ENCODE measurements at regions not wholly inside any gene's neighbourhood (a gene's known extent, or its start where the extent isn't known, plus 50 kb on each side); places are given as distances from the start of the nearest gene placed in this dataset.

DNA sequence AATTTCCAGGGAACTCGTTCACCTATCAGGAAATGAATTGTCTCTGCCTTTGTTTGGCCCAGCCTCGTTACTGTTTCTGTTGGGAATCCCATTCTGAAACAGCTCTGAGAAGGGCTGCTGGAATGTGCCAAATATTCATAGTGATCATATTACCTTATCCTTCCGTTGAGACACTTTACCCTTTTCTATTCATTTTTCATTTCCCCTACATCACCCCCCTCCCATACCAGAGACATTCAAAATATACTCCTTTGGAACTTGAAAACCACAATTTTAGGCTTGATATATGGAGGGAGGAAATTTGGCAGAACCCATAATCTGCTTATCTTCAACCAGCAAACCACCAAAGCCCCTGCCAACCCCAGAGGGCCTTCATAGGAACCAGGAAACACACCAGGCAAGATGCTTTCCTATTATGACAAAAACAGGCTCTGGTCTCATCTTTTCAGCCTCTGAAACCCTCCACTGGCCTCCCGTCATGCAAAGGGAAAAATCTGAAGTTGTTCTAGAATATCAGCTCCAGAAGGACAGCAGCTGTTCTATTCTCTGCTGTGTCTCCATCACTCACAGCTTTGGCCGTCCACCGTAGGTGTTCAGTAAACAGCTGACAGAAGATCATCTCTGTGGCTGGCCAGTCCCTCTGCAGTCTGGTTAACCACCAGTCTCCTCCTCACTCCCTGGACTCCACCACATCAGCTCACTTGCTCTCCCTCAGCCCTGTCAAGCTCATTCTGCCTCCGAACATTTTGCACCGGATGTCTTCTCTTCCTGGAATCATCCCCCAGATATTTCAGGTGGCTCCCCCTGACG lies 217.2 kb upstream of the WWC1 start:
- ATAC-seq (replicated peaks) (no peak), DNase-seq (no peak)
- no peaks in the 10 kb centered on the region for H3K36me3 Mint-ChIP-seq
- H3K27me3 Mint-ChIP-seq, result no peaks in the 10 kb centered on the region
- H3K4me3 Mint-ChIP-seq, result no peak overlapping the region
- H3K4me1 Mint-ChIP-seq, result peaks cover 0 to 3% of the 10 kb centered on the region in 2 donors
- H3K27ac Mint-ChIP-seq, result no peak overlapping the region
- peaks cover 0 to 8% of the 10 kb centered on the region in 2 donors for H3K9me3 Mint-ChIP-seq

- no peak for ATAC-seq (replicated peaks)
- H3K27ac Mint-ChIP-seq, result no peak overlapping the region
- no peaks in the 10 kb centered on the region for H3K36me3 Mint-ChIP-seq
- no peak for DNase-seq
- H3K27me3 Mint-ChIP-seq, result no peaks in the 10 kb centered on the region
- H3K9me3 Mint-ChIP-seq, result peaks cover 0 to 10% of the 10 kb centered on the region in 2 donors
- H3K4me1 Mint-ChIP-seq, result peaks cover 0 to 3% of the 10 kb centered on the region in 2 donors
- H3K4me3 Mint-ChIP-seq, result no peak overlapping the region
Measured at GRCh38 chr5:168075387-168075786, 216.1 kb upstream of the WWC1 start.

GRCh38 chr5:168076561-168076991 lies 214.9 kb upstream of the WWC1 start:
- no peak overlapping the region for H3K4me3 Mint-ChIP-seq
- H3K9me3 Mint-ChIP-seq, result peaks cover 0 to 13% of the 10 kb centered on the region in 2 donors
- peaks cover 0 to 3% of the 10 kb centered on the region in 2 donors for H3K4me1 Mint-ChIP-seq
- peak in 1 of 2 donors; percentile 46 for ATAC-seq (replicated peaks)
- H3K27ac Mint-ChIP-seq, result no peak overlapping the region
- DNase-seq, result no peak
- no peaks in the 10 kb centered on the region for H3K36me3 Mint-ChIP-seq
- no peaks in the 10 kb centered on the region for H3K27me3 Mint-ChIP-seq

- ATAC-seq (replicated peaks) (no peak), DNase-seq (no peak)
- H3K4me1 Mint-ChIP-seq, result no peaks in the 10 kb centered on the region
- no peak overlapping the region for H3K4me3 Mint-ChIP-seq
- H3K9me3 Mint-ChIP-seq, result peaks cover 0 to 17% of the 10 kb centered on the region in 2 donors
- H3K36me3 Mint-ChIP-seq, result no peaks in the 10 kb centered on the region
- H3K27me3 Mint-ChIP-seq, result peaks cover 0 to 5% of the 10 kb centered on the region in 2 donors
- no peak overlapping the region for H3K27ac Mint-ChIP-seq
Measured at GRCh38 chr5:168085261-168086031, 206.0 kb upstream of the WWC1 start.

DNA sequence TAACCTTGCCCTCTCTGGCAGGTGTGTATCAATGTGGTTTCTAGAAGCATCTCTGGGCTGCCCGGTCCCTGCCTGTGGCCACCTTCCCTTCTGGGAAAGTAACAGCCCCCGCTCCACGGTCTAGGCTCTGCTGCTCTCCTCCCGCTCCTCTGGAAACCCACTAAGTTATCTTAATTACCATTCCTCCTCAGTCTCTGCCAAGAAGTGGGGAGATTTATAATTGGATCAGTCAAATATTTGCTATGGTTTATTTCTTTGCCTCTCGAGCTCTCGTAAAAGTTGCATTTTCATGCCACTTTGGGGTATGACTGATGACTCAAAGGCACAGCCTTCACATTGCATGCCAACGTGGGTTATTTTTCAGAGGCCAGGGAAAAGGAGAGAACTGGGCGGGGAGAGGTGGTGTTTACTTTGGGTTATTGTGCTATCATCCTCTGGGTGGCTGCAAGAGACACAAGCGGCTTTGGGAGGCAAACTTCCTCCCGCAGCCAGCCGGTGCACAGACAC lies 205.3 kb upstream of the WWC1 start:
- no peak for ATAC-seq (replicated peaks)
- Mint-ChIP-seq H3K27ac (no peak overlapping the region), H3K36me3 (no peaks in the 10 kb centered on the region), H3K9me3 (peaks cover 0 to 15% of the 10 kb centered on the region in 2 donors), H3K4me1 (no peaks in the 10 kb centered on the region), H3K4me3 (no peak overlapping the region), H3K27me3 (peaks cover 0 to 5% of the 10 kb centered on the region in 2 donors)
- no peak for DNase-seq

DNA sequence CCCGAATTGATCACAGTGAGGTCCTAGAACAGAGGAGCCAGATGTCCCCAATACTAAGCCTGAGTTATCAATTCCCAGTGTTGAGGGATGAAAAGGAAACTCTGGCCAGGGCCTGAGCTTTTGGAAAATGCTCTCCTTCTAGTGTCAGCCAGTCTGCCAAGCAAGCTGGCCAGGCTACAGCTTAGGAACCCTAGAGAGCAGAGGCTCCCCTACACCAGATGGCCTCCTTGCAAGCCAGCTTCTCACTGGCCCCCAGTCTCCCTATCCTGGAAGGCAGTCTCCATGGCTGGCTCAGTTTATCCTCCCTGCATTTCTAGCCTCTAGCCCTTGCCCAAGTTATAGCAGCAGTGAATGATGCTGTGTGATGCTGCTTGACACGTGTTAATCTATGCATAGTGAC lies 204.7 kb upstream of the WWC1 start:
- peaks cover 0 to 5% of the 10 kb centered on the region in 2 donors for H3K27me3 Mint-ChIP-seq
- H3K27ac Mint-ChIP-seq, result no peak overlapping the region
- ATAC-seq (replicated peaks) (no peak), DNase-seq (no peak)
- H3K36me3 Mint-ChIP-seq, result no peaks in the 10 kb centered on the region
- peaks cover 0 to 15% of the 10 kb centered on the region in 2 donors for H3K9me3 Mint-ChIP-seq
- H3K4me3 Mint-ChIP-seq, result no peak overlapping the region
- H3K4me1 Mint-ChIP-seq, result no peaks in the 10 kb centered on the region

DNA sequence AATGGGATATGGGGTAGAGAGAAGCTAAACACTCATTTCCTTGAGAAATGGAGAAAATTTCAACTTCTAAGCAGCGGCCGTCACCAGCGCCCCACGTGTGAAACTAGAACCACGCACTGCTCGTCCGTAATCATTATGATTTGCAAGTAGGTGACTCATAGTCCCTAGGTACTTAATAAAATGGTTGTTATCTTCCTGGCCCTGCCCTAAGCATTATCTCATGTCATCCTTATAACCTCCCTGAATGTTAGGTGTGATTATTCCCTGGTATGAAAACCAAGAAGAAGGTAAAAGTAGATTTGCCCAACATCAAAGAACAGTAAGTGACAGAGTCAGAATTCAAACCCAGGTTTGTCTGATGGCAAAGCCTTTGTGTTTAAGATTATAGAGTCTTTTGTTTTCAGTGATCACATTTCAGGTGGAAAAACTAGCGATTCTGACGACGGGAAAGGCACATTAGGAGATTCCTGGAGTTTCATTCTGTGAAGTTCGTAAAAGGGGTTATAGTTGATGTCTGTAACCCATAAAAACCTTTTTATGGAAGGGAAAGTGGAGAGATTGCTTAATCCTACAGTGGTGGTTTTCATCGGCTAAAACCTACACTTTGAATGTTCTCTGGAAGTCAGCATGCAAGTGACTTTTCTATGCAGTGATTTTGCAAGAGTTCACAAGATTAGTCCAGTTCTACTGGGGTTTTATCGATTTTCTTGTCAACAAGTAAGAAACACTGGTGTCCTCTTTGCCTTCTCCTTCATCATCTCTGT lies 202.9 kb upstream of the WWC1 start:
- Mint-ChIP-seq H3K4me3 (no peak overlapping the region), H3K27me3 (peaks cover 0 to 5% of the 10 kb centered on the region in 2 donors), H3K27ac (no peak overlapping the region), H3K4me1 (no peaks in the 10 kb centered on the region), H3K36me3 (no peaks in the 10 kb centered on the region), H3K9me3 (peaks cover 0 to 8% of the 10 kb centered on the region in 2 donors)
- ATAC-seq (replicated peaks), result no peak
- no peak for DNase-seq

DNA sequence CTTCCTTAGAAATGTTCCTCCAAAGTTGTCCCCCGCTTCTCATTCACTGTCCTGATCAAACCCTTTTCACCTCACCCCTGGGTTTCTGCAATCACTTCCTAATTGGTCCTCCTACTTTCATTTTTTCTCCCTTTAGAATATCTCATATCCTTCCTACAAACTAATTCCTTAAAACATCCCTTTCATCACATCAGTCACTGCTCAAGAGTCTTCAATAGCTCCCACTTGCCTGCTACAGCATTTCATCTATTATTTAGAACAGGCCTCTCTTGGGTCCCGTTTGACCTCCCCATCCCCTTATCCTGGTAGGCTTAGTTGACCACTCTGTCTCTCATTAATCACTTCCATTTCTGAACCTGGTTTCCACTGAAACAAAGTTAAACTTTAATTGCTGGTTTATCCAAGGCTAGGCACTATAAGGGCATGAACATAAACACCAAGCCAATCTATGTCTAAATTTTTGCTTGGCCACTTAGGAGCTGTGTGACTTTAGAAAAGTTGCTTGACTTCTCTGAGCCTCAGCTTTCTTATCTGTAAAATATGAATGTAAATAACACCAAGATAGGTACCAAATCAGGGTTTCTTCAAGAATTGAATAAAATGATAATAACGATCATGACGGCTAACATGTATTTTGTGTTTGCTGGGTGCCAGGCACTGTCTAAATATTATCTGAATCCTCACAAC lies 202.1 kb upstream of the WWC1 start:
- H3K27me3 Mint-ChIP-seq, result peaks cover 0 to 5% of the 10 kb centered on the region in 2 donors
- H3K4me1 Mint-ChIP-seq, result no peaks in the 10 kb centered on the region
- no peak overlapping the region for H3K27ac Mint-ChIP-seq
- DNase-seq, result no peak
- peaks cover 0 to 5% of the 10 kb centered on the region in 2 donors for H3K9me3 Mint-ChIP-seq
- H3K36me3 Mint-ChIP-seq, result no peaks in the 10 kb centered on the region
- ATAC-seq (replicated peaks), result no peak
- no peak overlapping the region for H3K4me3 Mint-ChIP-seq

DNA sequence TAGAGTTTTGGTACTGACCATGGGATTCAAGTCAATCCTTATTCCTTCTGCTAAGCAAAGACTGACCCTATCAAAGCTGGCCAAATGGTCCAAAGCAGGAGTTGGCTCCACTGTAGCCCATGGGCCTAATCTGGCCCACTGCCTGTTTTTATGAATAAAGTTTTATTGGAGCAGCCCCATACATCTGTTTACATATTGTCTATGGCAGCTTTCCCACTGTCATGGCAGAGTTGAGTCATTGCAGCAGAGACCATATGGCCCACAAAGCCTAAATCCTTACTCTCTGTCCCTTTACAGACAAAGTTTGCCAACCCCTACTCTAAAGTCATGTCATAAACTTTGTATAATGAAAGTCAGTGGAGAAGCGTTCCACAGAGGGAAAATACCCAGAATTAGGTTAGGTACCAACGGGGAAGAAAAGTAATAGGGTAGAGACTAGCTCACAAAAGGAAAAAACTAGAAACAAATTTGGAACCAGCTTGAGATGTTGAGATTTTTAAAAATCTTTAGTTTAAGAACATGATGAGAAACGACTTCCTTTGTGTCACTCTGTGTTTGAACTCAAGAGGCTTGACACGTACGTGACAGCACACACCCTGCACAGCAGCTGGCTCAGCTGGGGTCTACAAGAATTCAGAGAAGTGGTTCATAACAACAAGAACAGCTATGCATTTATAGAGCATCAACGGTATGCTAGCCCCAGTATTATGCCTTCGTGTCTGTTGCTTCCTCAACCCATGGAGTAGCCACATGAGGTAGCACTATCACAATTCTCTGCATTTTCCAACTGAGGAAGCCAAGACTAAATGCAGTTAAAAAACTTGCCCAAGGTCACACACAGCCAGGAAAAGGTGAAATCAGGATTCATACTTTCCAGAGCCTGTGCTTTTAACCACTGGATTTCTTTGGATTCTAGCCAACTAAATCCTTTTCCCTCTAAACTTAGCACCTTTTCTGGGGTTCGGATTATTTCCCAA lies 198.9 kb upstream of the WWC1 start:
- Mint-ChIP-seq H3K27ac (no peak overlapping the region), H3K27me3 (peaks cover 0 to 5% of the 10 kb centered on the region in 2 donors), H3K36me3 (no peaks in the 10 kb centered on the region), H3K4me1 (no peaks in the 10 kb centered on the region), H3K4me3 (no peak overlapping the region), H3K9me3 (peaks cover 0 to 6% of the 10 kb centered on the region in 2 donors)
- DNase-seq (no peak), ATAC-seq (replicated peaks) (no peak)

GRCh38 chr5:168093200-168093910 lies 198.1 kb upstream of the WWC1 start:
- Mint-ChIP-seq H3K9me3 (peaks cover 0 to 6% of the 10 kb centered on the region in 2 donors), H3K27ac (no peak overlapping the region), H3K4me3 (no peak overlapping the region), H3K27me3 (peaks cover 0 to 5% of the 10 kb centered on the region in 2 donors), H3K36me3 (no peaks in the 10 kb centered on the region), H3K4me1 (no peaks in the 10 kb centered on the region)
- DNase-seq (no peak), ATAC-seq (replicated peaks) (no peak)

DNA sequence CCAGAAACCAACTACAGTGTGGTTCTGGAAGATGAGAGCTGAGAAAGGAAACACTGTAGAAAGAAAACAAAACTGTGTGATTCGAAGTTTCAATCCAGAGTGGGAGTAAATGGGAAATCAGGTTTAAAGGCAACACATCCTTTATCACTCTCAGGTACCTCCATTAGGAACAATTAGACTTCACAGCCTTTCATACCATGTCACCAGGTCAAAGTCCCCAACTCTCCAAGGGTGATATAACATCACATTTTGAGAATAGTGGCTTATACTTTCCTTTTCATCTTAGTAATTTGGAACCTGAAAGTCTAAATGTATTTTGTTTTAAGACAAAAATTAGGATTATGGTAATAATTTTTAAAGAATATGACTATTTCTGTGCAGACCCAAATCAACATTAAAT lies 194.9 kb upstream of the WWC1 start:
- DNase-seq (no peak), ATAC-seq (replicated peaks) (no peak)
- H3K4me1 Mint-ChIP-seq, result no peaks in the 10 kb centered on the region
- H3K4me3 Mint-ChIP-seq, result no peak overlapping the region
- peaks cover 0 to 4% of the 10 kb centered on the region in 2 donors for H3K9me3 Mint-ChIP-seq
- H3K27me3 Mint-ChIP-seq, result no peaks in the 10 kb centered on the region
- no peak overlapping the region for H3K27ac Mint-ChIP-seq
- no peaks in the 10 kb centered on the region for H3K36me3 Mint-ChIP-seq

DNA sequence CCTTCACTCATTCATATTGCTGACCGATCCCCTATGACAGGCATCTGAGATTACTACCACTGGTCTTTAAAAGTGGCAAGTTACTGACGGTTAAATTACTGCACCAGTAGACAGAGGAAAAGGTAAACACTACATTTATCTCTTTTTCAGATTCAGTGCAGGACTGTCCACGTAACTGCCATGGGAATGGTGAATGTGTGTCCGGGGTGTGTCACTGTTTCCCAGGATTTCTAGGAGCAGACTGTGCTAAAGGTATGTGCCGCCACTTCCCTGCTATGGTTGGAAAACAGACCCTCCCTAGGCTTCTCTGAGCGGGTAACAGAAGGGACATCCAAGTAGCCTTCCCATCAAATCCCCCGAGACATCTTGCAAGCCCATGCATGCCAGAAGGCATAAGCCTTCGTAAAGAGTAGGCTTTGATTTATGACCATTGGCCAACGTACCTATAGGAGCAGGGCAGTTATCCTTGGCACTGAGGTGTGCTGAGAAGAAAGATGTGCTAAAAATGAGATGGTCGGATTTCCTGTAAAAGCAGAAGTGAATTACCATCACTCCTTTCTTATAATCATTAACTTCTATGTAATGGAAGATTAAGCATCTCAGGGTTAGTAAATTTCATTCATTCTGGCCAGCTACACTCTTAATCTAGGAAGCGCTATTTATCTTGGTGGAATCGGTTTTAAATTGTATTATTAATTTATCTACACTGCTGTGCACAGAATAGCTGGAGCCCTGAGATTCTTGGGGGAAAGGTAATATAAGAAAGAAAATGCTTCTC lies 193.4 kb upstream of the WWC1 start:
- H3K9me3 Mint-ChIP-seq, result peaks cover 0 to 4% of the 10 kb centered on the region in 2 donors
- H3K4me1 Mint-ChIP-seq, result no peaks in the 10 kb centered on the region
- no peak overlapping the region for H3K4me3 Mint-ChIP-seq
- ATAC-seq (replicated peaks) (no peak), DNase-seq (no peak)
- no peaks in the 10 kb centered on the region for H3K27me3 Mint-ChIP-seq
- H3K36me3 Mint-ChIP-seq, result no peaks in the 10 kb centered on the region
- no peak overlapping the region for H3K27ac Mint-ChIP-seq

Measured in stimulated activated naive B cell treated with anti-CD40 and anti-IgM and Interleukin-4, amounts not matched to agents 10 μg/mL and 1 μg/mL and 100 μg/mL, for 72 hours (primary cell).